HEK293T (cell line): ENCODE measurements at regions not wholly inside any gene's neighbourhood (a gene's known extent, or its start where the extent isn't known, plus 50 kb on each side); places are given as distances from the start of the nearest gene placed in this dataset.

ENCODE experiments used
- CTCF ChIA-PET: fragments of 350-600 bp; formaldehyde crosslinking; extraction: SDS; loops from one replicate; lab custom pipeline; 2021; ENCODE audit warnings: antibody characterized with exemption, inconsistent platforms; lab: Yijun Ruan, JAX
- POLR2A ChIA-PET: fragments of 350-600 bp; formaldehyde crosslinking; extraction: SDS; loops from one replicate; lab custom pipeline; 2020; ENCODE audit warnings: antibody characterized with exemption, inconsistent platforms; lab: Yijun Ruan, JAX
- DNase-seq: peaks from one replicate; pipeline ENCODE4 v3.0.0; 2012; ENCODE audit warnings: mixed read lengths; ENCODE audit errors: extremely low spot score
- ARNT ChIP-seq: fragments of 450-650 bp; IDR thresholded peaks from 2 replicates; pipeline ENCODE4 v1.6.1; 2017; ENCODE audit warnings: mild to moderate bottlenecking
- BHLHE40 ChIP-seq: fragments of 450-650 bp; IDR thresholded peaks from 2 replicates; pipeline ENCODE4 v1.6.1; 2016; ENCODE audit warnings: mild to moderate bottlenecking, moderate library complexity, borderline replicate concordance
- CTBP1 ChIP-seq: fragments of 450-650 bp; IDR thresholded peaks from 2 replicates; pipeline ENCODE4 v1.6.1; 2016; ENCODE audit warnings: borderline replicate concordance
- ELF4 ChIP-seq: fragments of 450-650 bp; IDR thresholded peaks from 2 replicates; pipeline ENCODE4 v1.6.1; 2017; ENCODE audit warnings: antibody characterized with exemption
- FOXA1 ChIP-seq: fragments of 450-650 bp; IDR thresholded peaks from 2 replicates; pipeline ENCODE4 v1.6.1; 2016; ENCODE audit warnings: mild to moderate bottlenecking
- FOXK2 ChIP-seq: fragments of 450-650 bp; IDR thresholded peaks from 2 replicates; pipeline ENCODE4 v1.6.1; 2016; ENCODE audit warnings: mild to moderate bottlenecking
- FOXM1 ChIP-seq: fragments of 450-650 bp; IDR thresholded peaks from 2 replicates; pipeline ENCODE4 v1.6.1; 2017; ENCODE audit warnings: mild to moderate bottlenecking, borderline replicate concordance
- HDGF ChIP-seq: fragments of 450-650 bp; IDR thresholded peaks from 2 replicates; pipeline ENCODE4 v1.6.1; 2017; ENCODE audit warnings: antibody characterized with exemption, borderline replicate concordance
- L3MBTL2 ChIP-seq: fragments of 450-650 bp; conservative IDR thresholded peaks from 2 replicates; pipeline ENCODE4 v1.6.1; 2016; ENCODE audit warnings: mild to moderate bottlenecking
- LEF1 ChIP-seq: fragments of 450-650 bp; IDR thresholded peaks from 2 replicates; pipeline ENCODE4 v1.6.1; 2017; ENCODE audit warnings: mild to moderate bottlenecking, borderline replicate concordance
- NFRKB ChIP-seq: fragments of 450-650 bp; IDR thresholded peaks from 2 replicates; pipeline ENCODE4 v1.6.1; 2016; ENCODE audit warnings: mild to moderate bottlenecking, moderate library complexity
- SP1 ChIP-seq: fragments of 450-650 bp; IDR thresholded peaks from 2 replicates; pipeline ENCODE4 v1.6.1; 2017
- SUZ12 ChIP-seq: fragments of 450-650 bp; IDR thresholded peaks from 2 replicates; pipeline ENCODE4 v1.6.1; 2016; ENCODE audit warnings: mild to moderate bottlenecking
- TARDBP ChIP-seq: fragments of 450-650 bp; IDR thresholded peaks from 2 replicates; pipeline ENCODE4 v1.6.1; 2016
- ZNF384 ChIP-seq: fragments of 450-650 bp; IDR thresholded peaks from 2 replicates; pipeline ENCODE4 v1.6.1; 2016
- TF ChIP-seq, protein P1 (sequence below): fragments of 450-650 bp; IDR thresholded peaks from 2 replicates; pipeline ENCODE4 v1.6.1; 2016

GRCh38 chr2:81437456-81438000 lies 1133.0 kb upstream of the LRRTM1 start:
- POLR2A ChIA-PET, result no interaction called here
- TF ChIP-seq NFRKB, result no peak
- TF ChIP-seq SUZ12, result no peak
- TF ChIP-seq ZNF384, result no peak
- TF ChIP-seq FOXK2, result no peak
- TF ChIP-seq BHLHE40, result no peak
- TF ChIP-seq ELF4, result no peak
- TF ChIP-seq LEF1, result no peak
- no peak for TF ChIP-seq HDGF
- TF ChIP-seq ARNT, result no peak
- no peak for DNase-seq
- CTCF ChIA-PET, result no interaction called here

- CTCF ChIA-PET, result interaction anchor here (0.7 kb wide), 1 partner anchor 267 kb away, joined by 3 read pairs; no protein-coding TSS in a partner anchor
- POLR2A ChIA-PET, result no interaction called here
- TF ChIP-seq SUZ12 (no peak), SP1 (no peak), ARNT (no peak), HDGF (no peak), CTBP1 (no peak)
- TF ChIP-seq, protein P1, sequence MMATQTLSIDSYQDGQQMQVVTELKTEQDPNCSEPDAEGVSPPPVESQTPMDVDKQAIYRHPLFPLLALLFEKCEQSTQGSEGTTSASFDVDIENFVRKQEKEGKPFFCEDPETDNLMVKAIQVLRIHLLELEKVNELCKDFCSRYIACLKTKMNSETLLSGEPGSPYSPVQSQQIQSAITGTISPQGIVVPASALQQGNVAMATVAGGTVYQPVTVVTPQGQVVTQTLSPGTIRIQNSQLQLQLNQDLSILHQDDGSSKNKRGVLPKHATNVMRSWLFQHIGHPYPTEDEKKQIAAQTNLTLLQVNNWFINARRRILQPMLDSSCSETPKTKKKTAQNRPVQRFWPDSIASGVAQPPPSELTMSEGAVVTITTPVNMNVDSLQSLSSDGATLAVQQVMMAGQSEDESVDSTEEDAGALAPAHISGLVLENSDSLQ, result no peak
- no peak for DNase-seq
Observed at GRCh38 chr2:81436256-81436655, 1131.7 kb upstream of the LRRTM1 start.

GRCh38 chr2:81412681-81413080 lies 1108.1 kb upstream of the LRRTM1 start:
- DNase-seq, result no peak
- ChIA-PET POLR2A (no interaction called here), CTCF (no interaction called here)
- TF ChIP-seq TARDBP (no peak), ARNT (no peak), SUZ12 (no peak), LEF1 (no peak), ZNF384 (no peak), ELF4 (no peak)
- TF ChIP-seq, protein P1, result no peak

DNA sequence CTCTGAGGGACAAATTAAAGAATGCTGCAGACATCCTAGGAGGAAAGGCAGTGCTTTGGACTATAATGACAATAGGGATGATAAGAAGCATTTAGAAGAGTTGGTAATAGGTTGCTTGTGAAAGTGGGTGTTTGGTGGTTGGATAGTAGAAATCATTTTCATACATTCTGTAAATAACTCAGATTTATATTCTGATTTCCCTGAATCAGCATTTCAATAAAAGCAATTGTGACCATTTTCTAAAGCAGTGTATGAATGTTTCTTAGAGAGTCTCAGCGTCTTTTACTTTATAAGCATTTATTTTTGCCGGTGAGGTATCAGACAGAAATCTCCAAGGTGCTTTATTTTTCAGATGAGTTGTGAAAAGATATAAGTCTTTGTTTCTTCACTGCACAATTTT lies 1099.0 kb upstream of the LRRTM1 start:
- CTCF ChIA-PET, result no interaction called here
- DNase-seq, result no peak
- POLR2A ChIA-PET, result no interaction called here
- TF ChIP-seq LEF1 (no peak), NFRKB (no peak), FOXA1 (no peak), ELF4 (no peak), HDGF (no peak), SUZ12 (no peak), L3MBTL2 (no peak), BHLHE40 (no peak)

- DNase-seq, result no peak
- no peak for TF ChIP-seq ELF4
- no peak for TF ChIP-seq SP1
- no peak for TF ChIP-seq ARNT
- TF ChIP-seq, protein P1, result no peak
- no peak for TF ChIP-seq BHLHE40
- no peak for TF ChIP-seq CTBP1
- no peak for TF ChIP-seq NFRKB
- no peak for TF ChIP-seq FOXA1
- no peak for TF ChIP-seq FOXM1
- no peak for TF ChIP-seq L3MBTL2
- no peak for TF ChIP-seq SUZ12
- no peak for TF ChIP-seq FOXK2
- ChIA-PET CTCF (no interaction called here), POLR2A (no interaction called here)
Observed at GRCh38 chr2:81396417-81397019, 1092.0 kb upstream of the LRRTM1 start.

DNA sequence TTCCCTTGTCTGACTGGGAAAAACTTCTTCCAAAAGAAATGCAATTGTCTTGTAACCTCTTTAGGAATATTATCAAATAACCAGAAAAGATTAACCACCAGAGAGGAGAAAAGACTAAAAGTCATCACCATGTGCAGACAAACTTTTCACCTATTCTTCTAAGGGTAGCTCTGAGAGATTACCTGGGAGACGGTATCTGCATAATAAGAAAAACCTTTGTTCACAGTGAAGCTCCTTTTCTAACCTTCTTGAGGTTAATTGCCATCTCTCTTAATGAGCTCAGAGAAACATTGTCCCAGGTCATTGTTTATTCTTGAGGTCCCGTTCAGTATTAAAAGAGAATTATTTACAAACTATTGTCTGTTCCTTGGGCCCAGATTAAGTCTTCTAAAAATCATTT lies 1091.2 kb upstream of the LRRTM1 start:
- ChIA-PET POLR2A (no interaction called here), CTCF (interaction anchor here (0.7 kb wide), 1 partner anchor 63 kb away, joined by 3 read pairs; no protein-coding TSS in a partner anchor)
- TF ChIP-seq SP1 (no peak), BHLHE40 (no peak), SUZ12 (no peak), L3MBTL2 (no peak), ZNF384 (no peak), TARDBP (no peak), FOXK2 (no peak), FOXA1 (no peak), ELF4 (no peak)
- no peak for DNase-seq

GRCh38 chr2:81389203-81389602 lies 1084.7 kb upstream of the LRRTM1 start:
- ChIA-PET POLR2A (no interaction called here), CTCF (no interaction called here)
- DNase-seq, result no peak
- TF ChIP-seq HDGF (no peak), CTBP1 (no peak), SP1 (no peak), ARNT (no peak), TARDBP (no peak), FOXA1 (no peak), NFRKB (no peak), SUZ12 (no peak), L3MBTL2 (no peak), FOXK2 (no peak)
- TF ChIP-seq, protein P1, result no peak
